ENCODE measurements at regions not wholly inside any gene's neighbourhood (a gene's known extent, or its start where the extent isn't known, plus 50 kb on each side); places are given as distances from the start of the nearest gene placed in this dataset.

DNA sequence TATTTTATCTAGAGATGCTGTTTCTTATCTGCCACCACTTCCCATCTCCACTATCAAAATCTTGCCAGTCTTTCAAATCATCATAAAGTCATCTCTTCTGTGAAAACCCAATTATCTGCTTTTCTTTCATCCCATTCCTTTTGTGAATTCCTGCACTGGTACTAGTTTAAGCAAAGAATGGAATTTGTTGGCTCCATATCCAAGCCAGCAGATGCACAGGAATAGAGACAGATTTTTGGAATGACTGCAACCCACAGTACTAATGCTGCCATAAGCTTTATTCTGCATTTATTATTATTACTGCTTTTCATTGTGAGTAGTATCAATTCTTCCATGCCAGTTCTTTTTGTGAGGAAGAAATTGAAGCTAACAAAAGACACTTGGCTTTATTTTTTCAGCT is 616.7 kb downstream of the RAPGEF2 start:
- Histone ChIP-seq H3K79me2 (ENCODE audit: low read length) (no peaks in the 10 kb centered on the region), H3K4me2 (ENCODE audit: low read length) (no peak overlapping the region), H2AFZ (ENCODE audit: low read depth, low read length) (no peak overlapping the region), H3K36me3 (replicated peaks; ENCODE audit: low read depth, low read length) (no peaks in the 10 kb centered on the region), H3K27me3 (ENCODE audit: low read depth, low read length) (no peaks in the 10 kb centered on the region), H3K9me3 (ENCODE audit: insufficient read depth, low read length) (no peaks in the 10 kb centered on the region), H3K27ac (ENCODE audit: low read length) (no peak overlapping the region), H3K4me1 (ENCODE audit: low read length) (no peaks in the 10 kb centered on the region), H4K20me1 (ENCODE audit: insufficient read depth, low read length) (no peaks in the 10 kb centered on the region), H3K4me3 (ENCODE audit: low read length) (no peak overlapping the region), H3K9ac (ENCODE audit: low read length) (no peak overlapping the region)
- TF ChIP-seq, protein P1, sequence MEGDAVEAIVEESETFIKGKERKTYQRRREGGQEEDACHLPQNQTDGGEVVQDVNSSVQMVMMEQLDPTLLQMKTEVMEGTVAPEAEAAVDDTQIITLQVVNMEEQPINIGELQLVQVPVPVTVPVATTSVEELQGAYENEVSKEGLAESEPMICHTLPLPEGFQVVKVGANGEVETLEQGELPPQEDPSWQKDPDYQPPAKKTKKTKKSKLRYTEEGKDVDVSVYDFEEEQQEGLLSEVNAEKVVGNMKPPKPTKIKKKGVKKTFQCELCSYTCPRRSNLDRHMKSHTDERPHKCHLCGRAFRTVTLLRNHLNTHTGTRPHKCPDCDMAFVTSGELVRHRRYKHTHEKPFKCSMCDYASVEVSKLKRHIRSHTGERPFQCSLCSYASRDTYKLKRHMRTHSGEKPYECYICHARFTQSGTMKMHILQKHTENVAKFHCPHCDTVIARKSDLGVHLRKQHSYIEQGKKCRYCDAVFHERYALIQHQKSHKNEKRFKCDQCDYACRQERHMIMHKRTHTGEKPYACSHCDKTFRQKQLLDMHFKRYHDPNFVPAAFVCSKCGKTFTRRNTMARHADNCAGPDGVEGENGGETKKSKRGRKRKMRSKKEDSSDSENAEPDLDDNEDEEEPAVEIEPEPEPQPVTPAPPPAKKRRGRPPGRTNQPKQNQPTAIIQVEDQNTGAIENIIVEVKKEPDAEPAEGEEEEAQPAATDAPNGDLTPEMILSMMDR (IDR thresholded peaks at IDR 0.05; ENCODE audit: low read depth, low read length): no peak
- TF ChIP-seq EZH2phosphoT487 (IDR thresholded peaks at IDR 0.05; ENCODE audit: low read depth): no peak

DNA sequence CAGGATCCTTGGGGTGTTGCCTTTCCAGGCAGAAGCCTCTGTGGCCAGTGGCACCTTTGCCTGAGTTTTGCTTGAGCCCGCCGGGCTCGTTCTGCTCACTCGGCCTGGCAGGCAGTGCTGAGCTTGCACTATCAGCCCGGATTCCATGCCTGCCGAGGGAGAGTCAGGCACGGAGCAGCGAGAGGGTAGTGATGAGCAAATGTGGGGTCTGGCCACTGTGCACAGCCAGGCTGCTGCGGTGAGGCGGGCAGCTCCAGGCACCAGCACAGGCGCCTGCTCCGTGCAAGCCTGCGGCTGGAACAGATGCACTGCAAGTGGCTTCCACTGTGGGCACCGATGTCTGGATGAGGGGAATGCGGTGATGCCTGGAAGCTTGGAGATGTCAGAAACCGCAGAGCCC is 619.2 kb downstream of the RAPGEF2 start:
- Histone ChIP-seq H4K20me1 (ENCODE audit: insufficient read depth, low read length) (no peaks in the 10 kb centered on the region), H3K36me3 (replicated peaks; ENCODE audit: low read depth, low read length) (no peaks in the 10 kb centered on the region), H3K4me2 (ENCODE audit: low read length) (no peak overlapping the region), H3K9ac (ENCODE audit: low read length) (no peak overlapping the region), H3K27me3 (ENCODE audit: low read depth, low read length) (no peaks in the 10 kb centered on the region), H3K9me3 (ENCODE audit: insufficient read depth, low read length) (no peaks in the 10 kb centered on the region), H3K27ac (ENCODE audit: low read length) (no peak overlapping the region), H3K79me2 (ENCODE audit: low read length) (no peaks in the 10 kb centered on the region), H3K4me1 (ENCODE audit: low read length) (no peaks in the 10 kb centered on the region), H3K4me3 (ENCODE audit: low read length) (no peak overlapping the region), H2AFZ (ENCODE audit: low read depth, low read length) (no peak overlapping the region)
- TF ChIP-seq, protein P1 (IDR thresholded peaks at IDR 0.05; ENCODE audit: low read depth, low read length): no peak
- TF ChIP-seq EZH2phosphoT487 (IDR thresholded peaks at IDR 0.05; ENCODE audit: low read depth): no peak

DNA sequence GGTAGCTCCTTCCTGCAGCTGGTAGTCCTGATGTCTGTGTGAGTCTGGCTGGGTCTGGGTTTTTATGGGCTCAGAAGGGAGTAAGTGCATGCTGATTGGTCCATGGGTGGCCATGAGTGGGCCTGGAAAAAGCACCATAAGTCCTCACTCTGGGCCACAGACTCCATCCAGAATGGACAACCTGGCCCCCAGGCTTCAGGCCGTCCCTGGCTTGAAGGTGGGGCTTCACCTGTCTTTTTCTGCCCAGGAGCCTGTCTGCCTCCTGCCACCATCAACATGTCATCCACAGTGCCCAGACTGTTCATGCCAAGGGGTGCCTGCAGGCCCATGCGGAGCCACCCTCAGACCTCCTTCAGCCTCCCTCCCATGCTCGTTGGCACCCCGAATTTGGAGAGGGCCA is 620.0 kb downstream of the RAPGEF2 start:
- H4K20me1 ChIP-seq (ENCODE audit: insufficient read depth, low read length): no peaks in the 10 kb centered on the region
- H3K4me3 ChIP-seq (ENCODE audit: low read length): no peak overlapping the region
- H3K9me3 ChIP-seq (ENCODE audit: insufficient read depth, low read length): no peaks in the 10 kb centered on the region
- no peaks in the 10 kb centered on the region for H3K36me3 ChIP-seq (replicated peaks; ENCODE audit: low read depth, low read length)
- no peak overlapping the region for H3K27ac ChIP-seq (ENCODE audit: low read length)
- no peaks in the 10 kb centered on the region for H3K79me2 ChIP-seq (ENCODE audit: low read length)
- H2AFZ ChIP-seq (ENCODE audit: low read depth, low read length): no peak overlapping the region
- no peaks in the 10 kb centered on the region for H3K27me3 ChIP-seq (ENCODE audit: low read depth, low read length)
- no peak overlapping the region for H3K4me2 ChIP-seq (ENCODE audit: low read length)
- TF ChIP-seq EZH2phosphoT487 (IDR thresholded peaks at IDR 0.05; ENCODE audit: low read depth): no peak
- TF ChIP-seq, protein P1 (IDR thresholded peaks at IDR 0.05; ENCODE audit: low read depth, low read length): no peak
- no peak overlapping the region for H3K9ac ChIP-seq (ENCODE audit: low read length)
- H3K4me1 ChIP-seq (ENCODE audit: low read length): no peaks in the 10 kb centered on the region

DNA sequence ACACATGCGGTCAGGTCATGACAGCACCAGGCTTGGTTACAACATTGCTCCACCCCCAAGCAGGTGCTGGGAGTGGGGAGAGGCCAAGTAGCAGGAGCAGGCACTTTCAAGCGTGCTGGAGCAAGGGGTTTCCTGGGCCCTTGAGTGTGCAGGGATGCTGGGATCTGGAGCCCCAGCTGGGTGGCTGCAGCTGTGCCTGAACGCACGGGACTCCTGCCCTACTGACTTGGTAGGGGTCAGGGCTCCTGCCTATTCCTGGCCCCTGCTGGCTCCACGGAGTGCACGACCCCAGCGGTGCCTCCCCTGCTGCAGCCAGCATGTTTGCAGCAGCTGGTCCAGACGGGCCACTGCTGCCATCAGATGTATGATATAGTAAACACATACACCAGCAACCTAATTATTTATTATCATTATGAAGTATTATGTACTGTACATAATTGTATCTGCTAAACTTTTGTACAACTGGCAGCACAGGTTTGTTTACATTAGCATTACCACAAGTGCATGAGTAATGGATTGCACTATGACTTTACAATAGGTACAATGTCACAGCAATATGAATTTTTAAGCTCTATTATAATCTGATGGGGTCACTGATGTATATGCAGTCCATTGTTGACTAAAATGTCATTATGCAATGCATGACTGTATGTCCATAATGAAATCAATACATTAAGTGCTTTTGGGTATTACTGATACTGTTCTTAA is 620.6 kb downstream of the RAPGEF2 start:
- TF ChIP-seq, protein P1 (IDR thresholded peaks at IDR 0.05; ENCODE audit: low read depth, low read length): no peak
- no peak for TF ChIP-seq EZH2phosphoT487 (IDR thresholded peaks at IDR 0.05; ENCODE audit: low read depth)
- H3K79me2 ChIP-seq (ENCODE audit: low read length): no peaks in the 10 kb centered on the region
- no peak overlapping the region for H3K27ac ChIP-seq (ENCODE audit: low read length)

More for the DNA sequence above, 620.6 kb downstream of the RAPGEF2 start:
- H2AFZ ChIP-seq (ENCODE audit: low read depth, low read length): no peak overlapping the region
- H3K9ac ChIP-seq (ENCODE audit: low read length): no peak overlapping the region
- no peaks in the 10 kb centered on the region for H3K4me1 ChIP-seq (ENCODE audit: low read length)
- no peaks in the 10 kb centered on the region for H4K20me1 ChIP-seq (ENCODE audit: insufficient read depth, low read length)
- no peak overlapping the region for H3K4me3 ChIP-seq (ENCODE audit: low read length)
- H3K36me3 ChIP-seq (replicated peaks; ENCODE audit: low read depth, low read length): no peaks in the 10 kb centered on the region
- no peak overlapping the region for H3K4me2 ChIP-seq (ENCODE audit: low read length)
- H3K27me3 ChIP-seq (ENCODE audit: low read depth, low read length): no peaks in the 10 kb centered on the region
- H3K9me3 ChIP-seq (ENCODE audit: insufficient read depth, low read length): no peaks in the 10 kb centered on the region

All from OCI-LY3 (cell line).